Stimulated activated CD8-positive, alpha-beta memory T cell treated with anti-CD3 and anti-CD28 coated beads, Interleukin-4, amount 100 ng/mL, for 48 hours (primary cell): ENCODE measurements at regions not wholly inside any gene's neighbourhood (a gene's known extent, or its start where the extent isn't known, plus 50 kb on each side); places are given as distances from the start of the nearest gene placed in this dataset.
A peak's percentile ranks its signal among the peaks of the same experiment; 100 is the strongest.
"Not testable (repeated sequence)": the region's sequence is repeated elsewhere in the genome, so short reads cannot be mapped to it uniquely, and the experiment has no call there.

ENCODE experiments used
- DNase-seq: peaks from one replicate; pipeline ENCODE4 v3.0.0-alpha.2; 2020

GRCh38 chrX:129361576-129361975, 161.7 kb downstream of the SMARCA1 start:
- DNase-seq: no peak

GRCh38 chrX:129360175-129360574, 163.1 kb downstream of the SMARCA1 start:
- peak; percentile 50 for DNase-seq

- no peak for DNase-seq
Measured at GRCh38 chrX:129359269-129359668, 164.0 kb downstream of the SMARCA1 start.

GRCh38 chrX:129357428-129357827, 165.9 kb downstream of the SMARCA1 start:
- DNase-seq: not testable (repeated sequence)

GRCh38 chrX:129347291-129347690, 176.0 kb downstream of the SMARCA1 start:
- no peak for DNase-seq

- no peak for DNase-seq
Measured at GRCh38 chrX:129346574-129346973, 176.7 kb downstream of the SMARCA1 start.

GRCh38 chrX:129337264-129337663, 186.0 kb downstream of the SMARCA1 start:
- DNase-seq: not testable (repeated sequence)

GRCh38 chrX:129323115-129323514, 200.2 kb downstream of the SMARCA1 start:
- DNase-seq: no peak

GRCh38 chrX:129318375-129318774, 204.9 kb downstream of the SMARCA1 start:
- DNase-seq: no peak

- no peak for DNase-seq
Measured at GRCh38 chrX:129316461-129316860, 206.8 kb downstream of the SMARCA1 start.

GRCh38 chrX:129310000-129310399, 213.3 kb downstream of the SMARCA1 start:
- DNase-seq: no peak

GRCh38 chrX:129262912-129263311, 260.4 kb downstream of the SMARCA1 start:
- no peak for DNase-seq

GRCh38 chrX:129255516-129255915, 267.8 kb downstream of the SMARCA1 start:
- not testable (repeated sequence) for DNase-seq

- DNase-seq: no peak
Measured at GRCh38 chrX:129249563-129249962, 273.7 kb downstream of the SMARCA1 start.

- no peak for DNase-seq
Measured at GRCh38 chrX:129247642-129248041, 275.6 kb downstream of the SMARCA1 start.

GRCh38 chrX:129239371-129239770, 283.9 kb downstream of the SMARCA1 start:
- no peak for DNase-seq

- no peak for DNase-seq
Measured at GRCh38 chrX:129238011-129238410, 285.3 kb downstream of the SMARCA1 start.

- DNase-seq: no peak
Measured at GRCh38 chrX:129235903-129236302, 287.4 kb downstream of the SMARCA1 start.

GRCh38 chrX:129233786-129234185, 289.5 kb downstream of the SMARCA1 start:
- no peak for DNase-seq

- no peak for DNase-seq
Measured at GRCh38 chrX:129230850-129231512, 292.3 kb downstream of the SMARCA1 start.

GRCh38 chrX:129230168-129230567, 293.1 kb downstream of the SMARCA1 start:
- DNase-seq: no peak

- no peak for DNase-seq
Measured at GRCh38 chrX:129227366-129227765, 295.9 kb downstream of the SMARCA1 start.

- no peak for DNase-seq
Measured at GRCh38 chrX:129193357-129193756, 329.9 kb downstream of the SMARCA1 start.

- DNase-seq: no peak
Measured at GRCh38 chrX:129188231-129188630, 335.1 kb downstream of the SMARCA1 start.

- DNase-seq: no peak
Measured at GRCh38 chrX:129176710-129177109, 346.6 kb downstream of the SMARCA1 start.
